Adipocyte (in vitro differentiated cells): ENCODE measurements at regions not wholly inside any gene's neighbourhood (a gene's known extent, or its start where the extent isn't known, plus 50 kb on each side); places are given as distances from the start of the nearest gene placed in this dataset.
"Not testable (repeated sequence)": the region's sequence is repeated elsewhere in the genome, so short reads cannot be mapped to it uniquely, and the experiment has no call there.

ENCODE experiments used
- DNase-seq: peaks from one replicate; pipeline ENCODE4 v3.0.0-alpha.2; 2015; ENCODE audit warnings: low read depth
- H3K27me3 ChIP-seq: replicated peaks from 2 replicates; pipeline ENCODE4 v1.7.0; 2013; ENCODE audit warnings: mild to moderate bottlenecking, low read length, moderate library complexity; ENCODE audit not compliant: control insufficient read depth, insufficient read depth
- H3K36me3 ChIP-seq: 2 replicates; pipeline ENCODE4 v1.7.0; 2013; ENCODE audit warnings: low read length, mild to moderate bottlenecking, moderate library complexity; ENCODE audit not compliant: control insufficient read depth, insufficient read depth, severe bottlenecking
- H3K4me1 ChIP-seq: 2 replicates; pipeline ENCODE4 v1.7.0; 2013; ENCODE audit warnings: mild to moderate bottlenecking, low read length, moderate library complexity; ENCODE audit not compliant: control insufficient read depth, insufficient read depth
- H3K4me3 ChIP-seq: 2 replicates; pipeline ENCODE4 v1.7.0; 2013; ENCODE audit warnings: mild to moderate bottlenecking, low read length, moderate library complexity
- H3K9ac ChIP-seq: 2 replicates; pipeline ENCODE4 v1.7.0; 2013; ENCODE audit warnings: mild to moderate bottlenecking, low read length, moderate library complexity
- H3K9me3 ChIP-seq: 2 replicates; pipeline ENCODE4 v1.7.0; 2013; ENCODE audit warnings: mild to moderate bottlenecking, low read length, moderate library complexity; ENCODE audit not compliant: control insufficient read depth

- not testable (repeated sequence) for H3K27me3 ChIP-seq, H3K4me3 ChIP-seq, H3K36me3 ChIP-seq, H3K9me3 ChIP-seq, DNase-seq, H3K9ac ChIP-seq, H3K4me1 ChIP-seq
These were observed 1950.0 kb upstream of the DEFB115 start for GRCh38 chr20:29307484-29307883.

- not testable (repeated sequence) for H3K4me3 ChIP-seq, DNase-seq, H3K36me3 ChIP-seq, H3K4me1 ChIP-seq, H3K27me3 ChIP-seq, H3K9me3 ChIP-seq, H3K9ac ChIP-seq
These were observed 1948.5 kb upstream of the DEFB115 start for GRCh38 chr20:29308956-29309355.

- not testable (repeated sequence) for H3K9me3 ChIP-seq
These were observed 1948.0 kb upstream of the DEFB115 start for GRCh38 chr20:29309481-29309880.

GRCh38 chr20:29311046-29311445 is 1946.4 kb upstream of the DEFB115 start:
- H3K9me3 ChIP-seq, H3K36me3 ChIP-seq, H3K9ac ChIP-seq, H3K27me3 ChIP-seq, H3K4me1 ChIP-seq, H3K4me3 ChIP-seq, DNase-seq: not testable (repeated sequence)

More at GRCh38 chr20:29309481-29309880, 1948.0 kb upstream of the DEFB115 start:
- not testable (repeated sequence) for H3K4me1 ChIP-seq, H3K27me3 ChIP-seq, H3K9ac ChIP-seq, DNase-seq, H3K4me3 ChIP-seq, H3K36me3 ChIP-seq

GRCh38 chr20:29312679-29313078 is 1944.8 kb upstream of the DEFB115 start:
- H3K9me3 ChIP-seq, H3K27me3 ChIP-seq, H3K4me3 ChIP-seq, DNase-seq, H3K4me1 ChIP-seq, H3K9ac ChIP-seq, H3K36me3 ChIP-seq: not testable (repeated sequence)

GRCh38 chr20:29313481-29313880 is 1944.0 kb upstream of the DEFB115 start:
- no peak for DNase-seq
- no peak overlapping the region for H3K9ac ChIP-seq
- H3K27me3 ChIP-seq, result no peaks in the 10 kb centered on the region
- H3K36me3 ChIP-seq, result no peaks in the 10 kb centered on the region
- no peaks in the 10 kb centered on the region for H3K9me3 ChIP-seq
- H3K4me1 ChIP-seq, result no peaks in the 10 kb centered on the region
- no peak overlapping the region for H3K4me3 ChIP-seq

GRCh38 chr20:29314294-29314693 is 1943.2 kb upstream of the DEFB115 start:
- Histone ChIP-seq H3K36me3 (no peaks in the 10 kb centered on the region), H3K4me1 (no peaks in the 10 kb centered on the region), H3K27me3 (no peaks in the 10 kb centered on the region), H3K4me3 (no peak overlapping the region), H3K9ac (no peak overlapping the region), H3K9me3 (no peaks in the 10 kb centered on the region)
- no peak for DNase-seq

GRCh38 chr20:29318871-29319461 is 1938.5 kb upstream of the DEFB115 start:
- H3K4me3 ChIP-seq, result no peak overlapping the region
- no peaks in the 10 kb centered on the region for H3K27me3 ChIP-seq
- no peaks in the 10 kb centered on the region for H3K4me1 ChIP-seq
- H3K9ac ChIP-seq, result no peak overlapping the region
- no peaks in the 10 kb centered on the region for H3K9me3 ChIP-seq
- H3K36me3 ChIP-seq, result no peaks in the 10 kb centered on the region
- no peak for DNase-seq

GRCh38 chr20:29319725-29320124 is 1937.7 kb upstream of the DEFB115 start:
- no peak overlapping the region for H3K4me3 ChIP-seq
- no peaks in the 10 kb centered on the region for H3K9me3 ChIP-seq
- DNase-seq, result no peak
- H3K27me3 ChIP-seq, result no peaks in the 10 kb centered on the region
- no peaks in the 10 kb centered on the region for H3K36me3 ChIP-seq
- no peaks in the 10 kb centered on the region for H3K4me1 ChIP-seq
- H3K9ac ChIP-seq, result no peak overlapping the region

- not testable (repeated sequence) for H3K9ac ChIP-seq, H3K36me3 ChIP-seq, H3K9me3 ChIP-seq, DNase-seq, H3K4me1 ChIP-seq, H3K4me3 ChIP-seq, H3K27me3 ChIP-seq
These were observed 1937.1 kb upstream of the DEFB115 start for GRCh38 chr20:29320216-29320949.

GRCh38 chr20:29323631-29324515 is 1933.6 kb upstream of the DEFB115 start:
- not testable (repeated sequence) for H3K27me3 ChIP-seq, H3K4me1 ChIP-seq, DNase-seq, H3K4me3 ChIP-seq, H3K9me3 ChIP-seq, H3K9ac ChIP-seq, H3K36me3 ChIP-seq
